HG03280 (cell line): ENCODE measurements at regions not wholly inside any gene's neighbourhood (a gene's known extent, or its start where the extent isn't known, plus 50 kb on each side); places are given as distances from the start of the nearest gene placed in this dataset.
"Not testable (repeated sequence)": the region's sequence is repeated elsewhere in the genome, so short reads cannot be mapped to it uniquely, and the experiment has no call there.

ENCODE experiments used
- ATAC-seq: cut with Tn5 transposase; IDR thresholded peaks from one replicate; pipeline ENCODE4 v1.9.1; 2021; ENCODE audit warnings: mild to moderate bottlenecking, moderate library complexity; ENCODE audit not compliant: unreplicated experiment

DNA sequence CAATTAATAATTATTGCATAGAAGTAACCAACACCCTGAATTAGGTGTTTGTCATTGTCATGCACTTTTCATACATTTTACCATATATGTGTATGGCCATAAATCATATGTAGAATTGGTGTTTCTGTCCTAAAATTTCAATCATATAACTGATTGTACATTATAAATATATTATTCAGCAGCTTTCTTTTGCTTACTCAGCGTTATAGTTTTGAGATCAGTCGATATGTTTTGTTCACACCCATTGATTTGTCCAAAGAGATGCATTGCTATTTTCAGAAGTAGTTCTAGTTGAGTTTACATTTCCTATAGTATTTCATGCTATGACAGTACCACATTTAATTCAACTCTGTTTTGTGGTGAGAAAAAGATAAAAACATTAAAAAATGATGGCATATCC is 50.5 kb upstream of the PARP4 start:
- ATAC-seq = no peak

DNA sequence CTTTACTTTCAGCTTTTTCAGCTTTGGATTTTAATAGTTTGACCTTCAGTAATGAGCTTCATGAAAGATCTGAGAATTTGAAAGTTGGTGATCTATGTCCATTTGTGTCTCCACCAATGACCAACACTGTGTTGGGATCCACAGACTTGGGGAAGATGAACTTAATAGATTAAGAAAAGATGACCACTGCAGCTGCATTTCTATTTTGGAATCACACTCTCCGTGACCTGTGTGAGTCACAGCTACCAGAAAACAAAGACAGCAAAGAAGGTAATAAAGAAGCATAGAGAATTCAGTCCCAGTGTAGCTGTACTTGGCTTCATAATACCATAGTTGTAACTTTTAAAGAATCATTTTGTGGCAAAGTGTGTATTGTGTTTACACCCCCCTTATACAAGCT is 51.4 kb upstream of the PARP4 start:
- not testable (repeated sequence) for ATAC-seq

DNA sequence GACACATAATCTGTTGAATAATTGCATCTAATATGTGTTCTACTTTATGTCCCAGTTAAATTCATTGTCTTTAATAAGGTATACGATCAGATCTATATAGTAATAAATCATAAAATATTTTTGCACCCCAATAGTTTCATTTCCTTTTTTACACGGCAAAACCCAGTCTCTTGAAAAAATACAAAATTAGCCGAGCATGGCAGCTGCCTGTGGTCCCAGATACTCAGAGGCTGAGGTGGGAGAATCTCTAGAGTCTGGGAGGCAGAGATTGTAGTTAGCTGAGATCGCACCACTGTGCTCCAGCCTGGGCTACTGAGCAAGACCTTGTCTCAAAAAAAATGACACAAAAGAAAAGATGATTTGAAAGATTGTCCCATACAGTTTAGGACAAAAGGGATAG is 52.3 kb upstream of the PARP4 start:
- ATAC-seq = no peak

DNA sequence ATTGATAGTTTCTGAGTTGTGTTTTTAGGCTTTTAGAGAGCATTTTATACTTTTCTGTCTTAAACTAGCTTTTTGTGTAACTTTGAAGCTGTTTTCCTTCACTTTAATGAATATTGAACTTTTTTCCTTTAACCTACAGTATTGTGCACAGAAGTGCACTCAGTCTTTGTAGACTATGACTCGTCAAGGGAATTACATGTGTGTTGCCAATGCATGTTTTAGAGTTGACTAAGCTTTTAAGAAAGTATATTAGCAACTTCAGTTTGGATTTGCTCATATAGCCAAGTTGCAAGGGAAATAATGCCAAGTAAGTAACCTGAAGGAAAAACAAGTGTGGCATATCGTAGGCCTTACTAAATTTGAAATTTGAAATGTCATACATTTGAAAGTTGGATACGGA is 55.0 kb upstream of the PARP4 start:
- not testable (repeated sequence) for ATAC-seq

DNA sequence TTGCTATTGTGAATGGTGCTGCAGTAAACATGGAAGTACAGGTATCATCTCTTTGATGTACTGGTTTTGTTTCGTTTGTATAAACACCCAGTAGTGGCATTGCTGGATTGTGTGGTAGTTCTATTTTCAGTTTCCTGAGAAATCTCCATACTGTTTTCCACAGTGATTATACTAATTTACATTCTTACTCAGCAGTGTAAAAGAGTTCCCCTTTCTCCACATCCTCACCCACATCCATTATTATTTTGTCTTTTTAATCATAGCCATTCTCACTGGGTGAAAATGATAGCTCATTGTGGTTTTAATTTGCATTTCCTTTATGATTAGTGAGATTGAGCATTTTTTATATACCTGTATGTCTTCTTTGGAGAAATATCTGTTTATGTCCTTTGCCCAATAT is 62.3 kb upstream of the PARP4 start:
- ATAC-seq = no peak

DNA sequence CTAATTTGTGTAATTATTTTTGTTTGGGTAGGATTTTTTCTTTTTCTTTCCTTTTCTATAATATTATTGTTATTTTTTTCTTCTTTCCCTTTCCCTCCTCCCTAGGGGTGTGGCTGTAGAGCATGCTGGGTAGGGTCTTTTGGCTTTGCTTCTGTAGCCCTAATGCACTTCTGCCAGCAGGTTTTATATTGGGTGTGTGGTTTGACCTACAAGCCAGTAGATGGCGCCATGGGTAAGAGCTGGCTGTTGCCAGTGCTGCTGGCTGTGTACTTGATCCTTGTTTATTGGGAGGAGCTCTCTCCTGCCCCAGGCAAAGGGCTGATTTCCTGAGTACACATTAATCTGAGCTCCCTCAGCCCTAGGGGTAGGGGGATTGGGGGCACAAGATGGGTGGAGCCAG is 67.7 kb upstream of the PARP4 start:
- ATAC-seq = not testable (repeated sequence)

DNA sequence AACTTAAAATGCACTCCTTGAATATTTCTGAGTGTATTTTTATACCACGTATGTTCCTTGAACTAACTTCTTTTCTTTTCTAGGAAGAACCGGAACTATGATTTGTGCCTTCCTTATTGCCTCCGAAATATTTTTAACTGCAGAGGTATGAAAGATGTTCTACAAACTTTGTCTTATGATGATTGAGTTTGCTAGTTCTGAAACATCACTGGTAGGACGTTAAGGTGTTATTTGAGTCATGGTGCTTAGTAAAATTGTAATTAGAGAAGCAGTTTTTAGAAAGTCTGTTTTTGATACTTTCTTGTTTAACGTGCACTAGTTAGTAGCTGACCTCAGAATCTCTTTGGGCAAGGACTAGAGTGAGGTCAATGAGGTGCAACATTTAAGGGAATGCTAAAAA is 69.0 kb upstream of the PARP4 start:
- ATAC-seq = not testable (repeated sequence)

GRCh38 chr13:24591697-24592096 is 79.1 kb upstream of the PARP4 start:
- not testable (repeated sequence) for ATAC-seq

DNA sequence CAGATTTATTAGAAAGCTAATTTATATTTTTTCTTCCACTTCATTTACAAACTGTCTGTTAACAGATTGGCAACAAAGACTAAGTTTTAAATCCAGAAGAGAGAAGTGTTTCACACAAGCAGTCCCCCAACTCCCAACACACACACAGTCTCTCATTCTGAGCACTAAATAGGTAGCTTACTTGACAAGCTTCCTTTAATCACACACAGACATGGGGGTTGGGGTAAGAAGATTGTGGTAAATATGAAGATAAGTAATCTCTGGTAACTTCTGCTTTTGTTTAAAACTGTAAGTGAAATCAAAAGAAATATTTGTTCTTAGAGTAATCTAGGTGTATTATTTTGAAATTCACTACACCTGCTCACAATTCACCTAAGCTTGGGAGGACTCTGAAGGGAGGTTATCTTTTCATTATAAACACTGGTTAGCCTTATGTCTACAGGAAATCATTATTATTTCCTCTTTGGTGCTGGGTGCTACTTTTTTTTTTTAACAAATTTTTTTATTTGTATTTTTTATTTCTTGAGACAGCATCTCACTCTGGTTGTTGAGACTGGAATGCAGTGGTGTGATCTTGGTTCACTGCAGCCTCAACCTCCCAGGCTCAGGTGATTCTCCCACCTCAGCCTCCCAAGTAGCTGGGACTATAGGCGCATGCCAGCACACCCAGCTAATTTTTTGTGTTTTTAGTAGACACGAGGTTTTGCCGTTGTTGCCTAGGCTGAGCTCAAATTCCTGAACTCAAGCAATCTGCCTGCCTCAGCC is 82.1 kb upstream of the ATP12A start:
- ATAC-seq = not testable (repeated sequence)

- ATAC-seq = not testable (repeated sequence)
Measured at GRCh38 chr13:24599019-24599791, 81.0 kb upstream of the ATP12A start.

DNA sequence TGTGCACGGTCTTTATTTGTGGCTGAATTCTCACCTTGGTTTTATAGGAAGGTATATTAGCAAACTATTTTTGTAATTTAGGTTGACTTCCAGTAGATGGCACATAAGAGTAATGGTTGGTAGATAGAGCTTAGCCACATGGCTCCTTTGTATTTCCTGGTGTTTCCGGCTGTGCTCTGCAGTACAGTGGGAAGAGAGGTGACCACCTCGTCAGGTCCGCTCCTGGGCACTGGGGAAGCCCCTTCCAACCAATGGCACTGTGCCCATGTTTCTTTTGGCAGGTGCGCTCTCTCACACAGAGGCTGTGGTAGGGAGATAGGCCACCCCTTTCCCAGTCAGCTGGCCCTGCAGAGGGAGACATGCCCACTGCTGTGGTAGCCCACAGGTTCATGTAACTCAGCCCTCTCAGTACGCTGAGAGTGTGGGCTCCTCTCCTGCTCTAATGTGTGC is 74.3 kb upstream of the ATP12A start:
- ATAC-seq = no peak

DNA sequence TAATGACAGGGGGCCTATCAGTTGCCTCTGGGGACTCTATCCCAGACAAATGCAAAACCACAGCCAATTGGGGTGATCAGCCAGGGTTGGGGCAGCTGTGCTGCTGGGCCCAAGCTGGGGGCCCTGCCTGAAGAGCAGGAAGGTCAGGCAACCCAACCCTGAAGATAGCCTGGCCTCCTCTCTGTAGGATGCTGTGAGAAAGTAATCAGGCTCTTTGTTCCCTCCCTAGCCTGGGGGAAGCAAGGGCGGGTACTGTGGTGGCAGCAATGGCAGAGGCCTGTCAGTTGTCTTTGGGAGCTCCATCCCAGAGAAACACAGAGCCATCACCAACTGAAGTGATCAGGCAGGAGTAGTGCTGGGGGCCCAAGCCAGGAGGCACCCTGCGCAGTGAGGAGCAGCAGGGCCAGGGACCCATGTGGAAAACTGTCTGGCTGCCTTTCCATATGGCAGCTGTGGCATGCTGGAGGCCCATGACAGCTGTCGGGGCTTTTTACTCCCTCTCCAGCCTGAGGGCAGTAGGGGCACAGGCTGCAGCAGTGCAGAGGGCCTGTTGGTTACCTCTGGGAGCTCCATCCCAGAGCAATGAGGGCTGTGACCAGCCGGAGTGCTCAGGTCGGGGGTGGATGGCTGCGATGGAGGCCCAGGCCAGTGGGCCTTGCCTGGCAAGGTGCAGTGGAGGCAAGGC is 73.6 kb upstream of the ATP12A start:
- no peak for ATAC-seq

- ATAC-seq = no peak
Measured at GRCh38 chr13:24610956-24611355, 69.3 kb upstream of the ATP12A start.

- no peak for ATAC-seq
Measured at GRCh38 chr13:24612726-24613125, 67.5 kb upstream of the ATP12A start.

DNA sequence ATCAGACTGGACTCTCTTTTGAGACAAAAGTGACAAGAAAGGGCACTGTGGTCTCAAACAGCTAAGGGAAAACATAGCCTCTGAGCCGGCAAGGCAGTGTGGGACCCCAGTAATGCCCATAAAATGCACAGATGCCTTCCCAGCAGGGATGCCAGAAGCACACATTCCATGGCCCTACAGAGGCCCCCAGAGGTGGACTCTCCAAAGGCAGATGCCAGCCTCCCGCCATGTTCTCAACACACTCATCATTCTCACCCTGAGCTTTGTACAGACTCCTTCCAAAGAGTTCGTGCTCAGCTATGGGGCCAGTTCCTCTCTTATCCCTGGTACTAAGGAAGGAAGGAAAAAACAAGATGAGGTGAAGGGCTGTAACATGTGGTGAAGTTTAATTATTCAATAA is 67.1 kb upstream of the ATP12A start:
- no peak for ATAC-seq

GRCh38 chr13:24613755-24614154 is 66.5 kb upstream of the ATP12A start:
- no peak for ATAC-seq

GRCh38 chr13:24614306-24615080 is 65.7 kb upstream of the ATP12A start:
- ATAC-seq = no peak

DNA sequence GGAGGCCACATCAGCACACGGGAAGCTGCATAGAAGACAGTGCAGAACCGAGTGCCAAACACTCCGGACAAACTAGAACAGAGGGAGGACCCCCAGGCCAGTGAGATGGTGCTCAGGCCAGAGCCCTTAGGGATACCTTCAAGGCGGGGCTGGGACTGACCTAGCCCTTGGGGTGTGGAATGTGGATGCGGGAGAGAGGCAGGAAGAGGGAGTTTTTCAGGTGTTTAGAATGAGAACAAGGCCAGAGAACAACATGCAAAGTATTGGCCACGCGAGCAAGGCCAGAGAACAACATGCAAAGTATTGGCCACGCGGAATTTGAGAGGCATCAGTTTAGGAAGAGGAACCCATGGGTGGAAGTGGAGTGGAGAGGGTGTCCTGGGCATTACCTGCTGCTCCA is 65.1 kb upstream of the ATP12A start:
- ATAC-seq = no peak

GRCh38 chr13:24615911-24616472 is 64.2 kb upstream of the ATP12A start:
- no peak for ATAC-seq

GRCh38 chr13:24616514-24616913 is 63.7 kb upstream of the ATP12A start:
- ATAC-seq = no peak
